Pancreas (tissue), 10 donors: ENCODE measurements at regions not wholly inside any gene's neighbourhood (a gene's known extent, or its start where the extent isn't known, plus 50 kb on each side); places are given as distances from the start of the nearest gene placed in this dataset.
"Not testable (repeated sequence)": the region's sequence is repeated elsewhere in the genome, so short reads cannot be mapped to it uniquely, and the experiment has no call there.

Experiments
- ATAC-seq, 4 donors: fragments of 200-7000 bp; cut with Tn5 transposase; one replicate each; pipeline versions ENCODE4 v1.8.0 to v1.9.1; 2020; ENCODE audit warnings: mild to moderate bottlenecking in 4 of 4, moderate library complexity in 4 of 4
- DNase-seq, 6 donors: peaks; one replicate each; pipeline ENCODE4 v3.0.0-alpha.2; 2020
- FAIRE-seq: peaks from 2 replicates; lab custom pipeline; 2012; peaks lifted over from hg19 to GRCh38; lab: Jason Lieb, UNC
- H3K27ac ChIP-seq, 4 donors: fragments of 200-600 bp; sonication (generic); 1 replicate in 3 of 4; 2 replicates in 1 of 4; pipeline versions ENCODE4 v1.5.0 to v1.8.0; 2020
- H3K27me3 ChIP-seq, 4 donors: fragments of 200-600 bp; one replicate each; pipeline ENCODE4 v1.8.0; 2021
- H3K36me3 ChIP-seq, 3 donors: fragments of 200-600 bp; sonication (generic) in 1 of 3; one replicate each; pipeline versions ENCODE4 v1.5.0 to v1.8.0; 2020 to 2021
- H3K4me1 ChIP-seq, 3 donors: fragments of 200-600 bp; one replicate each; pipeline ENCODE4 v1.8.0; 2021
- H3K4me3 ChIP-seq, 4 donors: fragments of 200-600 bp; sonication (generic) in 2 of 4; one replicate each; pipeline versions ENCODE4 v1.5.0 to v1.8.0; 2020 to 2021
- H3K9me3 ChIP-seq, 4 donors: fragments of 200-600 bp; one replicate each; pipeline ENCODE4 v1.8.0; 2021
- WGBS, 2 donors: extraction: QIAGEN DNeasy Blood & Tissue Kit; methylation state at CpG; one replicate each; pipeline ENCODE4 v1.1.7; 2013; 5-methylcytosine and 5-hydroxymethylcytosine counted together
- intact Hi-C, 3 donors: fragments of 100-400 bp; cut with DNase I; formaldehyde crosslinking; loops; one replicate each; pipeline versions ENCODE4 v1.11.1 to v1.14.2; 2022
- TF ChIP-seq, protein P1 (sequence below), 4 donors: fragments of 200-600 bp; sonication (generic) in 3 of 4; IDR thresholded peaks; one replicate each; pipeline versions ENCODE4 v1.5.0 to v1.8.0; 2021; ENCODE audit warnings: antibody characterized with exemption in 4 of 4
- donor health status: healthy with polysubstance abuse.
- donor health status: DM: no; HTN: no; CAD: no; lungs with moderate emphysema.
- donor health status: DM: no; HTN: no; CAD: no.
- donor health status: control.
- donor health status: control.
- donor health status: Bipolar disorder and iron deficiency.
- donor health status: DM: yes; HTN: yes; CAD: no.
- donor health status: DM: no; HTN: no; CAD: no.
- donor health status: DM: no; HTN: no; CAD: no.
- donor health status: DM: yes; HTN: yes; CAD: no.

DNA sequence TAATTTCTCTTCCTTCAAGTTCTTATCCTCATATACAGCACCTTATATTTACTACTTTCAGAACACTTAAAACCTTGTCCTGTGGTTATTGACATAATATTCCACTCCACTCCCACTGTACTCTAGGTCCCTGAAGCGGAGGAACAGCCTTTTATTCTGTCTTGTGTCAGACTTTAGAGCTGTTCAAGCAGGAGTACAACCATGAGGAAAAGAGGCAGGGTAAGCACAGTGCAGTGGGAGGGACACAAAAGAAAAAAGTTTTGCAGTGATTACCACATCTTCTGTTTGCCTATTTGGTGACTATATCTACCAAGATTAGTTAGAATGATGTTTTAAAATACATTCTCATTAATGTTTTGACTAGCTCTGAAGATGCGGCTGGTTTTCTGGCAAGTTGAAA, 122.0 kb upstream of the CEP126 start:
- no peak for ATAC-seq
- no peaks in the 10 kb centered on the region for H3K9me3 ChIP-seq
- H3K27ac ChIP-seq = no peak overlapping the region
- TF ChIP-seq, protein P1, sequence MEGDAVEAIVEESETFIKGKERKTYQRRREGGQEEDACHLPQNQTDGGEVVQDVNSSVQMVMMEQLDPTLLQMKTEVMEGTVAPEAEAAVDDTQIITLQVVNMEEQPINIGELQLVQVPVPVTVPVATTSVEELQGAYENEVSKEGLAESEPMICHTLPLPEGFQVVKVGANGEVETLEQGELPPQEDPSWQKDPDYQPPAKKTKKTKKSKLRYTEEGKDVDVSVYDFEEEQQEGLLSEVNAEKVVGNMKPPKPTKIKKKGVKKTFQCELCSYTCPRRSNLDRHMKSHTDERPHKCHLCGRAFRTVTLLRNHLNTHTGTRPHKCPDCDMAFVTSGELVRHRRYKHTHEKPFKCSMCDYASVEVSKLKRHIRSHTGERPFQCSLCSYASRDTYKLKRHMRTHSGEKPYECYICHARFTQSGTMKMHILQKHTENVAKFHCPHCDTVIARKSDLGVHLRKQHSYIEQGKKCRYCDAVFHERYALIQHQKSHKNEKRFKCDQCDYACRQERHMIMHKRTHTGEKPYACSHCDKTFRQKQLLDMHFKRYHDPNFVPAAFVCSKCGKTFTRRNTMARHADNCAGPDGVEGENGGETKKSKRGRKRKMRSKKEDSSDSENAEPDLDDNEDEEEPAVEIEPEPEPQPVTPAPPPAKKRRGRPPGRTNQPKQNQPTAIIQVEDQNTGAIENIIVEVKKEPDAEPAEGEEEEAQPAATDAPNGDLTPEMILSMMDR (IDR thresholded peaks at IDR 0.05) = no peak
- no peak for DNase-seq
- no peaks in the 10 kb centered on the region for H3K27me3 ChIP-seq
- WGBS, 2 donors = 54 to 68% methylated on average over 2 of the region's 2 CpGs
- intact Hi-C loops = no loop called here
- no peaks in the 10 kb centered on the region for H3K36me3 ChIP-seq
- H3K4me3 ChIP-seq = no peak overlapping the region
- FAIRE-seq = no peak
- H3K4me1 ChIP-seq = no peaks in the 10 kb centered on the region

DNA sequence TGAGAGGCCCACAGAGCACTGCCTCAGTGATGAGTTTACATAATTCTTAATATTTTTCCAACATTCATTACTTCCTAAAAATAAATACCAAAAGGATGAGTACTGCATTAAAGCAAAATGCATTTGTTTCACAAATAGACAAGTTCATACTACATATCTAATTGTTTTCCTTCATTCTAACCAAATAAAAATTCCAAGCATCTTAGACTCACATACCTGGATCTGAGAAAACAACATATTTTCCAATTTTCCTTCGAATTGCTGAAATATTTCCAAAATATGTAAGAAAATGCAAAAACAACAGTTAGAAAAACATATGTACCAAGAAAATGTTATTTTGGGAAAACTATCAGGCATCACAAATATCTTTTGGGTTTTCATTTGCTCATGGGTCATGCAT, 127.9 kb upstream of the CEP126 start:
- TF ChIP-seq, protein P1 (IDR thresholded peaks at IDR 0.05) = no peak
- no peaks in the 10 kb centered on the region for H3K27me3 ChIP-seq
- H3K9me3 ChIP-seq = no peaks in the 10 kb centered on the region
- WGBS, 2 donors = 32 to 60% methylated on average over 1 of the region's 1 CpG
- ATAC-seq = no peak
- no peak overlapping the region for H3K4me3 ChIP-seq
- DNase-seq = no peak
- intact Hi-C loops = no loop called here
- no peaks in the 10 kb centered on the region for H3K4me1 ChIP-seq
- H3K36me3 ChIP-seq = no peaks in the 10 kb centered on the region
- H3K27ac ChIP-seq = no peak overlapping the region
- no peak for FAIRE-seq

DNA sequence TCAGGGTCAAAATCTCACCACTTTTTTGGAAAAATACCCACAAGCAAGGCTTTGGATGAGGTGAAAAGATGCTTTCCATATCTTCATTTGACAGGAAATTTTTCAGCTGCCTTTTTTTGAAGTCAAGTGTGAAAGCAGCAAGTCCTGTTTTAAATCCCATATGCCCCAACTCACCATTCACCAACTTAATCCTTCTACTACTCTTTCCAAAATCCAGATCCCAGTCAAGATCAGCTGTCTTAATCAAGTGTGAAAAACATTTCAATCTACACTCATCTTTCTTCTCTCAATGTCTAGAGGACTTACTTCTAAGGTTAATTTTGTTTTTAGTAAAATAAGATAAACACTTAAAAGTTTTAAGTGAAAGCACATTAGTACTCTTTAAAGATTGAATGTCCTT, 128.4 kb upstream of the CEP126 start:
- DNase-seq (no peak), ATAC-seq (no peak), FAIRE-seq (no peak)
- Histone ChIP-seq H3K9me3 (no peaks in the 10 kb centered on the region), H3K4me1 (no peaks in the 10 kb centered on the region), H3K27me3 (no peaks in the 10 kb centered on the region), H3K36me3 (no peaks in the 10 kb centered on the region), H3K27ac (no peak overlapping the region), H3K4me3 (no peak overlapping the region)
- intact Hi-C loops = no loop called here
- TF ChIP-seq, protein P1 (IDR thresholded peaks at IDR 0.05) = no peak

DNA sequence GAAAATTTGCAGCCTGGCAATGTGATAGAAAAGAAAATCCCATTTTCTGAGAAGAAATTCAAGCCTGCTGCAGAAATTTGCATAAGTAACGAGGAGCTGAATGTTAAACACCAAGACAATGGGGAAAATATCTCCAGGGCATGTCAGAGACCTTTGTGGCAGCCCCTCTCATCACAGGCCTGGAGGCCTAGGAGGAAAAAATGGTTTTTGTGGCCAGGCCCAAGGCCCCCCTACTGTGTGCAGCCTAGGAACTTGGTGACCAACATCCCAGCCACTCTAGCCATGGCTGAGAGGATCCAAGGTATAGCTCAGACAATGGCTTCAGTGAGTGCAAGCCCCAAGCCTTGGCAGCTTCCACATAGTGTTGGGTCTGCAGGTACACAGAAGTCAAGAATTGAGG, 135.6 kb upstream of the CEP126 start:
- FAIRE-seq, ATAC-seq, H3K36me3 ChIP-seq, H3K27me3 ChIP-seq, H3K4me3 ChIP-seq, H3K27ac ChIP-seq, DNase-seq, H3K9me3 ChIP-seq, intact Hi-C loops, H3K4me1 ChIP-seq: not testable (repeated sequence)
- 38 to 64% methylated on average over 1 of the region's 1 CpG for WGBS, 2 donors

DNA sequence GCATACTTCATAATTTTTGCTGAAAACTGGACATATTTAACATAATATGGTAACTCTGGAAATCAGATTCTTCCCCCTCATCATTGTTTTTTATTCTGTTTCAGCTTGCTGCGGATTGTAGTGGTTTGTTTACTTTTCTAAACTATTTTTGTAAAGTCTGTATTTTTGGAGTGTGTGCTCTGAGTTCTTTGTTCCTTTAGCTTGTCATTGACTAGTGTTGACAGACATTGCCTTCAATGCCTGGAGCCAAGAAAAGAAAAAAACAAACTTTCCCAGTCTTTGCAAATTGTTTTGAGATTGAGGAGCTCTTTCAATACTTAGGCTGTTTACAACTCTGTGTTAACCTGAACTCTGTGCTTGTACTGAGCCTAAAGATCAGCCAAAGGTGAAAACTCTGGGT, 137.3 kb upstream of the CEP126 start:
- H3K27me3 ChIP-seq = no peaks in the 10 kb centered on the region
- H3K27ac ChIP-seq = no peak overlapping the region
- DNase-seq (no peak), FAIRE-seq (no peak), ATAC-seq (no peak)
- intact Hi-C loops = no loop called here
- TF ChIP-seq, protein P1 (IDR thresholded peaks at IDR 0.05) = no peak
- no peaks in the 10 kb centered on the region for H3K36me3 ChIP-seq
- H3K9me3 ChIP-seq = no peaks in the 10 kb centered on the region
- no peak overlapping the region for H3K4me3 ChIP-seq
- 57 to 62% methylated on average over 1 of the region's 1 CpG for WGBS, 2 donors
- H3K4me1 ChIP-seq = no peaks in the 10 kb centered on the region

DNA sequence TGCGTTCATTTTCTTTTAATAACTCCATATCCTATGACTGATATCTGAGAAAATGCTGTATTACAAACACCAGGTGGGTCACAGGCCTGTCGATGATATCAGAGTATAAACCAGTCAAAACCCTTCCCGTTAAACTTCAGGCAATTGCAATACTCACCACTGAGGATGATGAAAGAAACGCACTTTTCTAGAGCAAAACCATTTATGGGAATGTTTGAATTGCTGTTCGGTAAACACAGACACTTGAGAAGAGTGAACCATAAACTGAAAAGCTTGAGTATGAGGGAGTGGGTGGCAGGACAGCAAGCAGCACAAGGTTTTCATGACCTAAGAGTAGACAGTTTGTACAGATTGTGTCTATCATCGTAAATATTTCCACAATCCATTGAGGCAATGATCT, 139.8 kb upstream of the CEP126 start:
- FAIRE-seq (no peak), ATAC-seq (no peak), DNase-seq (no peak)
- intact Hi-C loops = no loop called here
- Histone ChIP-seq H3K27me3 (no peaks in the 10 kb centered on the region), H3K36me3 (no peaks in the 10 kb centered on the region), H3K4me1 (no peaks in the 10 kb centered on the region), H3K27ac (no peak overlapping the region), H3K4me3 (no peak overlapping the region), H3K9me3 (no peaks in the 10 kb centered on the region)
- TF ChIP-seq, protein P1 (IDR thresholded peaks at IDR 0.05) = no peak
- WGBS, 2 donors = 51 to 59% methylated on average over 6 of the region's 6 CpGs
